ENCODE measurements at regions not wholly inside any gene's neighbourhood (a gene's known extent, or its start where the extent isn't known, plus 50 kb on each side); places are given as distances from the start of the nearest gene placed in this dataset.

GRCh38 chr2:126227250-126227649 lies 428.7 kb upstream of the GYPC start:
- TF ChIP-seq POLR2A (IDR thresholded peaks at IDR 0.05; ENCODE audit: insufficient read depth in 1 of 2, low read depth in 2 of 2, low read length in 2 of 2): no peak
- TF ChIP-seq MEIS2 (CRISPR knock-in tag; IDR thresholded peaks at IDR 0.05): no peak
- no peak for TF ChIP-seq ZBTB7A (CRISPR knock-in tag; IDR thresholded peaks at IDR 0.05)

Measured in HepG2 (cell line).